Inferior parietal cortex (tissue), 1 donor: ENCODE measurements at regions not wholly inside any gene's neighbourhood (a gene's known extent, or its start where the extent isn't known, plus 50 kb on each side); places are given as distances from the start of the nearest gene placed in this dataset.
"Not testable (repeated sequence)": the region's sequence is repeated elsewhere in the genome, so short reads cannot be mapped to it uniquely, and the experiment has no call there.

Experiments used
- DNase-seq: peaks from one replicate; pipeline ENCODE4 v3.0.0-alpha.2; 2016; ENCODE audit errors: extremely low spot score

DNA sequence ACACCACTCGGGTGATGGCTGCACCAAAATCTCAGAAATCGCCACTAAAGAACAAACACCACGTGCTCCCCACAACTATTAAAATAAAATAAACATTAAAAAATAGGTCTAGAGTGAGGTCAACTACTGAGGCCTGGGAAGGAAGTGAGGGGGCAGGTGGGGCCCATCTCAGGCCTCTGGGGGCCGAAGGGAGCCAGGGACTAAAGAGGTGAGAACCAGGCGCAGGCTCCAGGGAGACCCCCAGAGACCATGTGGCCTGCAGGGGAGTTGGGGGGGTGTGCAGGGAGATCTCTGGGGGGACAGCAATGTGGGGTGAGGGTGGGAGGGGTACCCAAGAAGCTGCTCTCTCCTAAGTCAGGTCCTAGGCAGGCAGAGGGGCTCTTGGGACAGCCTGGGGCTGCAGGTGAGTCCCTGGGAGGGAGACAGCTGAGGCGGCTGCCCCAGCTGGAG, 111.3 kb upstream of the SMURF2 start:
- no peak for DNase-seq

DNA sequence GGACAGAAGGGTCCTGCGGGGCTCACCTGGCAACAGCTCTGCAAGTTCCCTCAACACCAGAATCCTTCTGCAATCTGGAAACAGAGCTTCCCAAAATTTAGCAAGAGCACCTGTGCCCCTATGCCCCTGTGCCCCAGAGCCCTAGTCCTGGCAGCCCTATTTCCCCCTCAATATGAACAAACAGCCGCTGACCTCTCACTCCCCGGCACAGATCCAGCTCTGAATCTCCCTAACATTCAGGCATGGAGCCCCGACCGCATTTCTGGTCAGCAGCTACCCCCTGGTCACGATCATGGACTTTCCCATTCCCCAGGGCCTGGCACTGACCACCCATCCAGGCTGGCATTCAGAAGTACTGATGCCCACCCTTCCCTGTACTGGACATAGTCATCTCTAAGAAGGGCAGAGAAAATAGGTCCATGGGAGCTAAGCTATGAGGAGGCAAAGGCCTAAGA, 110.8 kb upstream of the SMURF2 start:
- no peak for DNase-seq

DNA sequence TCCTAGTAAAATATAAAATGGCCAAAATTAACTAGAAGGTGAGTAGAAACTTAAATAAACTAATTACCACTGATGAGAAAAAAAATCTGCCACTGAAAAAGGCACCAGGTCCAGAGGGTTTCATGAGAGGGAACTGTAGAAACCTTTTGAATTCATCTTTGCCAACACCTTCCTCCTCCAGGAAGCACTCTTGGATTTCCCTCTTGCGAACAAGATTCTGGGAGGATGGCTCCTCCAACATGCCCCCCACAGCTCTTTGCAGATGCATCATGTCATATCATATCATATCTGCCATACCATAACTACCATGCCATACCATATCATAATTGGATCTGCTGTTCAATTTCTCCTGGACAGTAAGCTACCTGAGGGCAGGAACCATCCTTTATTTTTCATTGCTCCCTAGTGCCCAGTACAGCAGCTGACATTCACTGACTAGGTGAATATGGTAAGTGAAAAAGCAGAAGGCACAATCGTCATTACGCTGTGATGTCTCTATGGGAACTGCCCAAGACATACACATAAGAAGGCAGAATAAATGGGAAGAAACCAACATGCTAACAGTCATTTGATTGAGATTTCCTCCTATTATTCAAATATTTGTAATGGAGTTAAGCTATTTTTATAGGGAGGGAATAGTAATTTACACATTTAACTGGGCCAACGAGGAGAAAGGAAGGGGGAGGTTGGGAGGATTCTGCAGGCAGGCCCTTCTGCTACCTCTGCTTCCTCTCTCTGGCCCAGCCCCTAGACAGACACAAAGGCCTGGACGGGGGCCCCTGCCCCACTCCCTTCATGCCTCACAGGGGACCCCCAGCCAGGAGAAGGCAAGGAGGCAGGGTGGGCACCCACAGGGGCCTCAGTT, 110.1 kb upstream of the SMURF2 start:
- no peak for DNase-seq

DNA sequence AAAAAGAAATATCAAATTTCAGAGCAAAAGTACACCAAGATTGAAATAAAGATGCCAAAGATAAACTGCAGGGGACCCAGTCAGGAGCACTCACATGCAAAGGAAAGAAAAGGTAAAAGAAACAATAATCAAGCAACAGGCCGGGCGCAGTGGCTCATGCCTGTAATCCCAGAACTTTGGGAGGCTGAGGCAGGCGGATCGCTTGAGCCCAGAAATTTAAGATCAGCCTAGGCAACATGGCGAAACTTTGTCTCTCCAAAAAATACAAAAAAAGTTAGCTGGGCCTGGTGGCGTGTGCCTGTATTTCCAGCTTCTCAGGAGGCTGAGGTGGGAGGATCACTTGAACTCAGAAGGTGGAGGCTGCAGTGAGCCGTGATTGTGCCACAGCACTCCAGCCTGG, 107.6 kb upstream of the SMURF2 start:
- DNase-seq = no peak

DNA sequence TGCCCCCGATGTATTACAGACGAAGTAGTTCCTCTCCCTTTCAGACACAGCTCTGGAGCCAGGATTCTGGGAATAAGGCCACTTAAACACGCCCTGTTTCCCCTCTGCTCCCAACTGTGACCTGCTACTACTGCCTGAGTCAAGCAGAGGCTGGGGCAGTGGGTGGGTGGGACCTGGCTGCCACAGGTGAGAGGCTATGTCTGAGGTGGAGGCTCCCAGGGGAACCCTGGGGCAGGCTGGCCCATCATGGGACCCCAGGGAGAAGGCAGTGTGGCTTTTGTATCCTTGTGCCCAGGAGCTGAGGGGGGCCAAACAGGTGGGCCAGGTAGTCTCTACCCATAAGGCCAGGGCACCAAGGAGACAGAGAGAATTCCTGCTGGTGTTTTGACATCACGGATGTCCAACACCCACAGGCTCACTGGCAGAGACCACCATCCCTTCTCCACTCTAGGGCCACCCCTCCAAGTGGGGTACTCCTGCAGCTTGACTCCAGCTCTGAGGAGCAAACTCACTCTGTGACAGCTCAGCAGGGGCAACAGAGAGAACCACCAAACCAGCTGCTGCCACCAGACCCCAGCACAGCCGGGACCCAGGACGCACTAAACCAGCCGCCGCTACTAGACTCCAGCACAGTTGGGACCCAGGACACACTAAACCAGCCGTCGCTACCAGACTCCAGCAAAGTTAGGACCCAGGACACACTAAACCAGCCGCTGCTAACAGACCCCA, 105.3 kb upstream of the SMURF2 start:
- DNase-seq = no peak

DNA sequence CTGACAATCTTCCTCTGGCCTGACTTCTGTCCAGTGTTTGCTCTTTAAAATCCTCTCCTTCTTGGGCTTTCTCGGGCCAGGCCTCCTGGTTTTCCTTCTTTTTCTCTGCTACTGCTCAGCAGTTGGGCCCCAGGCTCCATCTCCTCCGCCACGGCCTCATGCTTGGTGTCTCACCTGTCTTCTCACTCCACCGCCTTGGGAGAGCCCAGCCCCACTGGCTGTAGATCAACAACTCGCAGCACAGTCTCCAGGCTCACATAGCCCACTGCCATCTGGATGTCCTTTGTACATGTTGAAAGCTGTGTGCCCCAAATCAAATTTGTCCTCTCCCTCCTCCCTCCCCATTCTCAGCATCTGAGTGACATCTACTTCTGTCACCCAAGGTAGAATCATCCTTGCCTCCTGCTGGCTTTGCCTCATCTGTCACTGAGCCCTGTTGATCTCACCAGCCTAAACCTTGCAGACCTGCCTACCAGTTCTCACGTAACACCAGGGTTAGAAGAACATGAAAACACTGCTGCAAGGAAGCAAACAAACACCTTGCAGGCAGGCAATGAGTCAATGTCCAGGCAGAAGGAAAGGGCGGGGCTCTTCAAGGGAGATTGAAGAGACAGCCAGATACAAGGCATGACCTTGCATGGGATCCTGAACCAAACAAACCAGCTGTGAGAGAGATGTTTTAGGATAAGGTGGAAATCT, 103.2 kb upstream of the SMURF2 start:
- DNase-seq = no peak

DNA sequence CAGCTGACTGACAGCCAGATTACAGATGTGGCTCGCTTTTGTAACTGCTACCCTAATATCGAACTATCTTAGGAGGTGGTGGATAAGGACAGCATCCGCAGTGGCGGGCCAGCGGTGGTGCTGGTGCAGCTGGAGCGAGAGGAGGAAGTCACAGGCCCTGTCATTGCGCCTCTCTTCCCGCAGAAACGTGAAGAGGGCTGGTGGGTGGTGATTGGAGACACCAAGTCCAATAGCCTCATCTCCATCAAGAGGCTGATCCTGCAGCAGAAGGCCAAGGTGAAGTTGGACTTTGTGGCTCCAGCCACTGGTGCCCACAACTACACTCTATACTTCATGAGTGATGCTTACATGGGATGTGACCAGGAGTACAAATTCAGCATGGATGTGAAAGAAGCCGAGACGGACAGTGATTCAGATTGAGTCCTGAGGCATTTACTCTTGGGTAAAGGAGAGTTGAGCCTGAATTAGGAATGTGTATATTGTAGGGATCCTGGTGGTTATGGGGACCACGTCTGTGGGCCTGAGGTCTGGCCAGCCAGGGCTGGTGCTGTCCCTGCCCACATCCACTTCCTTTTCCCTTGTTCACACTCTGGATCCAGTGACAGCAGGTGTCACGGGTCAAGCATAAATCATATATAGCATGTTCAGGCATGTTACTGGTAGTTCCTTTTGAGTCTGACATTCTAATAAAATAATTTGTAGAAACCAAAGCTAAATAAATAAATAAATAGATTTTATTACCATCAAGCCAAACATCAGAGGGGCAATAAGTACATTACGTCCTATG, 89.0 kb upstream of the SMURF2 start:
- DNase-seq = no peak

DNA sequence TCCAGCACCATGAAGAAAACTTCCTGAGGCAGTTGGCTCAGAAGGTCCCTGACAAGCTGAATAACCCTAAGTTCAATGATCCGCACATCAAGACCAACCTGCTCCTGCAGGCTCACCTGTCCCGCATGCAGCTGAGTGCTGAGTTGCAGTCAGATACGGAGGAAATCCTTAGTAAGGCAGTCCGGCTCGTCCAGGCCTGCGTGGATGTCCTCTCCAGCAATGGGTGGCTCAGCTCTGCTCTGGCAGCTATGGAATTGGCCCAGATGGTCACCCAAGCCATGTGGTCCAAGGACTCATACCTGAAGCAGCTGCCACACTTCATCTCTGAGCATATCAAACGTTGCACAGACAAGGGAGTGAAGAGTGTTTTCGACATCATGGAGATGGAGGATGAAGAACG, 88.4 kb upstream of the SMURF2 start:
- DNase-seq = no peak

DNA sequence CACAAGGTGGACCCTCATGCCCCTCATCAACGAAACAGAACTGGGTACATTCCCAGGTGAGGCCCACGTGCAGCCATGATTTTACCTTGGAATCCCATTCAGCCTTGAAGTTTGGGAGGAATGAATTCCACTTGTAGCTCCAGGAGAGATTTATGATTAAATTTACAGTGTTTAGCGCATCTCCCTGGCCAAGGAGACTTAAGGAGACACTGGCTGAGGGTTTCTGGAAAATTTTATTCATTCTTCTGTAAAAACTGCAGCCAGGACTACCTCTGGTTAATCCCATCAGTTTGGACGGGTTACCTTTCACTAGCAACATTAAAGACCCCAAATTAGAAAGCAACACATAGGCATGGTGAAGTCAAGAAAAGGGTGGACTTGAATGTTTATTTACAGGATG, 87.2 kb upstream of the SMURF2 start:
- DNase-seq = no peak

DNA sequence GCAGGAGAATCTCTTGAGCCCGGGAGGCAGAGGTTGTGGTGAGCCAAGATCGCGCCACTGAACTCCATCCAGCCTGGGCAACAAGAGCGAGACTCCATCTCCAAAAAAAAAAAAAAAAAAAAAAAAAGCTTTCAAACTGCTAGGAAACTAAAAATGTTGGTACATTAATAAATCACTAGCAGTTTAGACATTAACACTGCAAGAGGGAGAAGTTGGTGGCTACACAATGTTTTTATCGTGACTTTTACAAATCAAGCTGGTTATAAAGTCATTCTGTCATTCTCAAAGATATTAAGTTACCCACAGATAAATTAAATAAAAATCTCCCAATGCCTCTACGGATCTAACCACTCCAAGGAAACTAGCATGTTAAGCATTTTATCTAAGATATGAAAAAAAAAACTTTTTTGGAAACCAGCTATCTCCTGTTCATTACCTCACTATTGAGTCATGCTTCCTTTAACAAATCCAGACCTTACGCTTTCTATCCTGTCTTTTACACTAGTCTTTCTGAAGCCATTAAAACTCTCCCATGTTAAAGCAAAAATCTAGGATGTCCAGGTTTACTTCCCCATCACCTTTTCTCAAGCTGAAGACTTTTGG, 85.9 kb upstream of the SMURF2 start:
- no peak for DNase-seq

DNA sequence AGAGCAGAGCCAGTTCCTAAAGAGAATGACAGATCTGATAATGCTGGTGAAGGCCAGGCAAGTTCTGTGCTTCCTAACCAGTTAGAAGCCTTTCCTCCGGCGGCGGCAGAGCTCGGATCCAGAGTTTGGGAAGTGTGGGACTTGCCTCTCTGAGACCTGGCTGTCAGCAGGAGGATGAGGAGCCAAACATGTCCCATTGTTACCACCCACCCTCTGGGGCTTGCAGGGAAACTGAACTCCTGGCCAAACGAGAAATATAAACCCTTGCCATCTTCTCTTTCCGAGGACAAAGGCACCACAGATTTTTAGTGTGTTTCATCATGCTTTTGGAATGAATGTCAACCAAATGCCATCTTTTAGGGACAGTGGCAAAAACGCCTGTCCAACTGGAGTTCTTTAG, 80.2 kb upstream of the SMURF2 start:
- no peak for DNase-seq

DNA sequence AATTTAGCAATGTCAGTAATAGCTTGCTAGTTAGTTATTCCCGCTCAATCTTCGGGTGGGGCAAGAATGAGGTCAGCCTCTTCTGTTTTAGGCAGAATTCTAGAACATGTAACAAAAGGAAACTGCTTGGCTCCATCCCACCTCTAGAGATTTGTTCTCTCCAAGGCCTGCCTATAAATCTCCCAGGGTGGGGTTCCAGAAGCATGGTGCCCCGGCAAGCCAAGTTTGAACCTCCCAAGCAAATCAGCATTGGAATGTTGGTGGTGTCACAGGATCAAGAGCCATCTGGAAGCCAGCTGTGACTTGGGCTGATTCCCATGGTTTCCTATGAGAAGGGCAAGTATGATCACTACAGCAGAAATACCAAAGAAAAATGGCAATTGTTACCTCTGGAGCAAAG, 79.8 kb upstream of the SMURF2 start:
- not testable (repeated sequence) for DNase-seq

DNA sequence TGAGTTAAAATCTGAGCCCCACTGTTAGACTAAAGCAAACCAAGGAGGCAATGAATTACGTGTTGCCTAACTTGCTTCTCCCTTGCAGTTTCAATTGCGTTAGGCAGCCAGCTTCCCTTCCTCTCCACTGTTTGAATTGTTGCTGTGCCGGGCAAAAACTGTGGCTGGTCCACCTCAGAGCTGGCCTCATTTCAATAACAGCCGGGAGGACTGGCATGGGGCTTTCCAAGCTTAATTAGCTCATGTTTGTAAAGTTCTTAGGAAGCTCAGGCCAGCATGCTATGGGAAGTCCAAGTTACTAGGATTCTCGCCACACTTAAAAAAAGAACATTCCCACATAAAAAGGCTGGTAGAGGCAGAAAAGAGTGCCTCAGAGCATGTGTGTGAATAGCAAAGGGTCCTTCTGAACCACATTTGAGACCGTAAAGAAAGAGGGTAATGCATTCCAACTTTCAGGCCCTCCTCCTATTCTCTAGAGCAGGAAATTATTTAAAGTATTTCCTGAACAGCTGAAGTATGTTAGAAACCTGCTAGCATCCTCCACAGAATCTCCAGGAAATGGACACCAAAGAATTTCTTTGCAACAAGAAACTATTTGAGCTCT, 79.0 kb upstream of the SMURF2 start:
- DNase-seq = peak; percentile 35

DNA sequence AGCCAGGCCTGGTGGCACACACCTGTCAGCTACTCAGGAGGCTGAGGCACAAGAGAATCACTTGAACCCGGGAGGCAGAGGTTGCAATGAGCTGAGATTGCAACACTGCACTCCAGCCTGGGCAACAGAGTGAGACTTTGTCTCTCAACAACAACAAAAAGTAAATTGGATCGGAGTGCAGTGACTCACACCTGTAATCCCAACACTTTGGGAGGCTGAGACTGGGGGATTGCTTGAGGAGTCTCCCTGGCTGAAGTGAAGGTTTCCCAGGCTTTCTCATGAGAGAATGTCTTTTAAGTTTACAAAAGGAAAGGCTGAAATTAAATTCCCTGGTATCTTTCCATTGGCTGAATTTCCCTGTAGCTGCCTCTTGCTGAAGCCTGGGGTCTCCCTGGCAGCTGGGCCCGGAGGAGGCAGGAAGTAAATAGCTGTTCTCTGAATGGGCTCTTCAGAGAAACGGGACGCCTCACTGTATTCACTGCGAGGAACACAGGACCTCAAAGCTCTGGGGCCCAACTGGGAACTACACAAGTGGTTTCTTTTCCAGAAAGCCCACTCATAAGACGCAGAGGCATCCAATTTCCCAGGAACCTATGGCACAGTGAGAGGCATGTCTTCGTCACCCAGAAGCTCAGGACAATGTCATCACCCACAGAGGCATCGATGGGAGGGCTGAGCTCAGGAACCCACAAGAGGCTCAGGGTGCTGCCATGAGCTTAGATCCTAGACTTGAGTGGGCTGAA, 77.4 kb upstream of the SMURF2 start:
- DNase-seq = no peak

DNA sequence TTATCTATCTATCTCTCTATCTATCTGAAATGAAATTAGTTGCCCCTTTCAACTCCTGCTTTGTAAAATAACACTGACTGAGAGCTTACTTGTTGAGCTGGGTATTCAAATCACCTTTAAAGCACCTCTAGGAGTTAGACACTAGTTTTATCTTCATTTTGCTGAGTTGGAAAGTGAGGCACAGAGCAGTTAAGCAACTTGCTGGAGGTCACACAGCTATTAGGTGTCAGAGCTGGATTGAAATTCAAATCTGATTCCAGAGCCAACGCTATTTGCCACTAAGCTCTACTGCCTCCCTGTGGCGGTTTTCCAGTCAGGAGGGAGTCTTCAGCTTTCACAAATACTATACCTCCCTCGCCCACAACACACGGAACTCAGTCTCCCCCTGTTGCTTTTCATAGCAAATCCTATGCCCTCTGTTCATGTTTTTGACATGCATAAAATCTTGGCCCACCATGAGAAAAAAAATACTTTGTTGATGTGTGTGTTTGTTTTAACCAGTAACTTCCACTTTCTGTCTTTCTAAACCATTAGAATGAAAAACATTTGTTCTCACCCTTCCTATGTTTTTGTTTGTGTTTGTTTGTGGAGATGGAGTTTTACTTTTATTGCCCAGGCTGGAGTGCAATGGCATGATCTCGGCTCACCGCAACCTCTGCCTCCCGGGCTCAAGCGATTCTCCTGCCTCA, 74.8 kb upstream of the SMURF2 start:
- no peak for DNase-seq

DNA sequence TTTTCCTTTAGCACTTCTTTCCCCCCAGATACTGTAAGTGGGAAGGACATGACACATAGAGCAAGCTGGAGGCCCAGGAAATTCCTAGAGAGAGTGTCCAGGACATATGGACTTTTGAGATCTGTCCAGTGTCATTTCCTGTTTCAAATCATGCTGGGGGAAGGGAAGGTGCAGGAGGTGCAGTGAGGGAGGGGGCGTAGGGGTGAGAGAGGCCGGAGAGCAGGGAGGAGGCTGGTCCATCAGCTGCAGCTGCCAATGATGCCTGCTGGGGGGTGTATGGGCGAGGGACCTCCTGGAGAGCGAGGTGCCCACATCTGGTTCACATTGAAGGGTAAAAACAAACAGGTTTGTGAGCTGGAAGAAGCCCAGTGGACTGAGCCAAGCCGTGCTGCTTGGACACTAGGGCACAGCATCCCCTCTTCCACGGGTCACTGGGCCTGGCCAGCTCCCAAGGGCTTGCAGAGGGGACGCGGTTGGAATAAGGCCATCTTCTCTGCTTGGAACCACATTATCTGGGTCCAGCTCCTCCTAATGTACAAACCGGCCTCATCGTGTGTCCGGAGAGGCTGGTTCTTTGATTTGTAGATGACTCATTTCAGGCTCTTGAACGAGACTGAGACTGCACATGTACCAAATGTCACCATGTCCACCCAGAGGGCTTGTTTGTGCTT, 70.4 kb upstream of the SMURF2 start:
- no peak for DNase-seq

DNA sequence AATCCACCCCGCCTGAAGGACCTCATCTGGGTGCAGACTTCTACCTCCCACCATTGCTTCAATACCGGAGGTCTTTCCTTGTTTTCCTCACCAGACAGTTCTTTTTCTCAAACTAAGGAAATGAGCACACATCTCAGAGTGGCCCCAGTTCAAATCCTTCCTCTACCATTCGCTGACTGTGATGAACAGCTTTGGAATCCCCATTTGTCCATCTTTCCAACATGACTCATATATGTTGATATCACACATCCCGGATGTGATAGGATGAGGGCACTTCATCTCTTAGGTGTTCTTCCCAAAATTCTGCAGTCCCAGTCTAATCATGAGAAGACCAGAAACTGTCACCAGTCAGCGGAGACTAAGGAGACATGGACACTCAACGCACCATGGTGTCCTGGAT, 67.9 kb upstream of the SMURF2 start:
- DNase-seq = not testable (repeated sequence)

DNA sequence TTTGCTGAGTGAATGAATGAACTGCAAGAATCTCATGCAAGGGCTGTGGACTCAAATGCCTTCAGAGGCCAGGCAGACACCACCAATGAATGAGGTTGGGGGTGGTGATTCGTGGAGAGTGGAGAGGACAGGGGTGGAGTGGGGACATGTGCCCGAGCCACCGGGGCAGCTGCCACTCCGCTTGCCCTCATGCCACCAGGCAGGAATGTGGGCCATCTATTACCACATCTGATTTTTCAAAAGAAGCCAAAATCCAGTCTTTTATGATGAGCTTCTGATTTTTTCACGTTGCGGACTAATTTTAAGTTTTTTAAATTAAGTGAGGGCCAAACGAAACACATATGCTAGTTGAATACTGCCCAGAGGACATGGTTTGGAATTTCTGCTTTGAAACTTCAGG, 67.1 kb upstream of the SMURF2 start:
- DNase-seq = no peak
